ES-I3 (cell line): ENCODE measurements at regions not wholly inside any gene's neighbourhood (a gene's known extent, or its start where the extent isn't known, plus 50 kb on each side); places are given as distances from the start of the nearest gene placed in this dataset.

ENCODE experiments used
- H3K36me3 ChIP-seq: 2 replicates; pipeline ENCODE4 v1.6.1; 2013; ENCODE audit warnings: mild to moderate bottlenecking, low read length, control low read depth, moderate library complexity; ENCODE audit not compliant: insufficient read depth
- H3K4me1 ChIP-seq: 2 replicates; pipeline ENCODE4 v1.6.1; 2013; ENCODE audit warnings: mild to moderate bottlenecking, control low read depth, low read length; ENCODE audit not compliant: insufficient read depth
- H3K9ac ChIP-seq: 2 replicates; pipeline ENCODE4 v1.6.1; 2013; ENCODE audit warnings: low read depth, mild to moderate bottlenecking, low read length, moderate library complexity
- H3K9me3 ChIP-seq: 2 replicates; pipeline ENCODE4 v1.6.1; 2013; ENCODE audit warnings: mild to moderate bottlenecking, low read length, moderate library complexity; ENCODE audit not compliant: control insufficient read depth, insufficient read depth

- Histone ChIP-seq H3K9me3 (no peaks in the 10 kb centered on the region), H3K36me3 (no peaks in the 10 kb centered on the region), H3K9ac (no peak overlapping the region), H3K4me1 (peaks cover 17% of the 10 kb centered on the region)
Measured at GRCh38 chrX:10021461-10022272, 54.5 kb downstream of the CLDN34 start.

GRCh38 chrX:10022273-10022541, 55.0 kb downstream of the CLDN34 start:
- H3K36me3 ChIP-seq = no peaks in the 10 kb centered on the region
- H3K9ac ChIP-seq = no peak overlapping the region
- peaks cover 15% of the 10 kb centered on the region for H3K4me1 ChIP-seq
- no peaks in the 10 kb centered on the region for H3K9me3 ChIP-seq

GRCh38 chrX:10022580-10023245, 55.6 kb downstream of the CLDN34 start:
- Histone ChIP-seq H3K9ac (no peak overlapping the region), H3K9me3 (no peaks in the 10 kb centered on the region), H3K36me3 (no peaks in the 10 kb centered on the region), H3K4me1 (peaks cover 12% of the 10 kb centered on the region; the same call in 1 of the 2 replicates)

GRCh38 chrX:10023821-10024220, 56.7 kb downstream of the CLDN34 start:
- H3K9me3 ChIP-seq = no peaks in the 10 kb centered on the region
- no peak overlapping the region for H3K9ac ChIP-seq
- 0 out of 2 replicates have a peak, but pooled peaks cover 6% of the 10 kb centered on the region for H3K4me1 ChIP-seq
- no peaks in the 10 kb centered on the region for H3K36me3 ChIP-seq

GRCh38 chrX:10025742-10026493, 58.8 kb downstream of the CLDN34 start:
- Histone ChIP-seq H3K9me3 (no peaks in the 10 kb centered on the region), H3K9ac (no peak overlapping the region), H3K4me1 (0 out of 2 replicates have a peak, but pooled peaks cover 6% of the 10 kb centered on the region), H3K36me3 (no peaks in the 10 kb centered on the region)

GRCh38 chrX:10028283-10029104, 61.3 kb downstream of the CLDN34 start:
- H3K9ac ChIP-seq = no peak overlapping the region
- H3K36me3 ChIP-seq = no peaks in the 10 kb centered on the region
- H3K4me1 ChIP-seq = peaks cover 2% of the 10 kb centered on the region; the same call in 1 of the 2 replicates
- H3K9me3 ChIP-seq = no peaks in the 10 kb centered on the region

GRCh38 chrX:10030570-10030969, 63.4 kb downstream of the CLDN34 start:
- H3K9me3 ChIP-seq = no peaks in the 10 kb centered on the region
- peaks cover 2% of the 10 kb centered on the region; the same call in 1 of the 2 replicates for H3K4me1 ChIP-seq
- no peak overlapping the region for H3K9ac ChIP-seq
- peaks cover 2% of the 10 kb centered on the region; the same call in 1 of the 2 replicates for H3K36me3 ChIP-seq

GRCh38 chrX:10031746-10032145, 64.6 kb downstream of the CLDN34 start:
- peaks cover 2% of the 10 kb centered on the region; the same call in 1 of the 2 replicates for H3K36me3 ChIP-seq
- H3K9ac ChIP-seq = no peak overlapping the region
- H3K9me3 ChIP-seq = no peaks in the 10 kb centered on the region
- H3K4me1 ChIP-seq = peaks cover 2% of the 10 kb centered on the region; the same call in 1 of the 2 replicates

- H3K36me3 ChIP-seq = peaks cover 2% of the 10 kb centered on the region; the same call in 1 of the 2 replicates
- peaks cover 2% of the 10 kb centered on the region; the same call in 1 of the 2 replicates for H3K4me1 ChIP-seq
- H3K9me3 ChIP-seq = no peaks in the 10 kb centered on the region
- no peak overlapping the region for H3K9ac ChIP-seq
Measured at GRCh38 chrX:10032147-10032546, 65.0 kb downstream of the CLDN34 start.

- H3K9me3 ChIP-seq = no peaks in the 10 kb centered on the region
- peaks cover 2% of the 10 kb centered on the region; the same call in 1 of the 2 replicates for H3K4me1 ChIP-seq
- H3K9ac ChIP-seq = no peak overlapping the region
- peaks cover 2% of the 10 kb centered on the region; the same call in 1 of the 2 replicates for H3K36me3 ChIP-seq
Measured at GRCh38 chrX:10033375-10034007, 66.3 kb downstream of the CLDN34 start.

- Histone ChIP-seq H3K4me1 (peaks cover 2% of the 10 kb centered on the region; the same call in 1 of the 2 replicates), H3K9ac (no peak overlapping the region), H3K9me3 (no peaks in the 10 kb centered on the region)
Measured at GRCh38 chrX:10034740-10035260, 67.6 kb downstream of the CLDN34 start.

GRCh38 chrX:10038585-10038984, 71.4 kb downstream of the CLDN34 start:
- peaks cover 2% of the 10 kb centered on the region; the same call in 1 of the 2 replicates for H3K36me3 ChIP-seq
- H3K9me3 ChIP-seq = peaks cover 2% of the 10 kb centered on the region; the same call in 1 of the 2 replicates
- H3K4me1 ChIP-seq = peaks cover 14% of the 10 kb centered on the region
- H3K9ac ChIP-seq = no peak overlapping the region

More at GRCh38 chrX:10034740-10035260, 67.6 kb downstream of the CLDN34 start:
- peaks cover 2% of the 10 kb centered on the region; the same call in 1 of the 2 replicates for H3K36me3 ChIP-seq
